ENCODE measurements at regions not wholly inside any gene's neighbourhood (a gene's known extent, or its start where the extent isn't known, plus 50 kb on each side); places are given as distances from the start of the nearest gene placed in this dataset.
"Not testable (repeated sequence)": the region's sequence is repeated elsewhere in the genome, so short reads cannot be mapped to it uniquely, and the experiment has no call there.

DNA sequence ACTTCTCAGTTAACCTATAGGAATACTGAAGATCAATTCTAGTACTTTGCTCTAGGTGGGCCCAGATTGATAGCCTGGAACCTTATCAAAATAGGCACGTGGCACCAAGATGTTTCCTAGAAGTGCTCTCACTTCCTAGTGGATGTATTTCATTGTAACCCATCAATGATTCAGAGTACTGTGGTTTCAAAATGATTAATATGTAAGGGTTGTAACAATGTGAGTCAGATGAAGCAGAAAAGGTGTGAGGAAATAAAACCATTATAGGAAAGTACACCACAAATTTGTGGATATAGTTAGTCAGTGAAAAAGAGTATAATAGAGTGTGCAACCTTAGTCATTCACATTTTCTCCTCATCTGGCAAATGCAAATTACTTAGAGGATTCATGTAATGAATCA, 177.3 kb upstream of the FST start:
- Histone ChIP-seq H3K27me3 (no peaks in the 10 kb centered on the region), H3K9me3 (no peaks in the 10 kb centered on the region), H3K4me1 (no peaks in the 10 kb centered on the region), H3K27ac (no peak overlapping the region), H3K36me3 (no peaks in the 10 kb centered on the region), H3K4me3 (no peak overlapping the region)
- TF ChIP-seq POLR2A (IDR thresholded peaks at IDR 0.05) (no peak), EP300 (IDR thresholded peaks at IDR 0.05; ENCODE audit: low read depth) (no peak), POLR2AphosphoS5 (IDR thresholded peaks at IDR 0.05) (no peak)
- TF ChIP-seq, protein P1, sequence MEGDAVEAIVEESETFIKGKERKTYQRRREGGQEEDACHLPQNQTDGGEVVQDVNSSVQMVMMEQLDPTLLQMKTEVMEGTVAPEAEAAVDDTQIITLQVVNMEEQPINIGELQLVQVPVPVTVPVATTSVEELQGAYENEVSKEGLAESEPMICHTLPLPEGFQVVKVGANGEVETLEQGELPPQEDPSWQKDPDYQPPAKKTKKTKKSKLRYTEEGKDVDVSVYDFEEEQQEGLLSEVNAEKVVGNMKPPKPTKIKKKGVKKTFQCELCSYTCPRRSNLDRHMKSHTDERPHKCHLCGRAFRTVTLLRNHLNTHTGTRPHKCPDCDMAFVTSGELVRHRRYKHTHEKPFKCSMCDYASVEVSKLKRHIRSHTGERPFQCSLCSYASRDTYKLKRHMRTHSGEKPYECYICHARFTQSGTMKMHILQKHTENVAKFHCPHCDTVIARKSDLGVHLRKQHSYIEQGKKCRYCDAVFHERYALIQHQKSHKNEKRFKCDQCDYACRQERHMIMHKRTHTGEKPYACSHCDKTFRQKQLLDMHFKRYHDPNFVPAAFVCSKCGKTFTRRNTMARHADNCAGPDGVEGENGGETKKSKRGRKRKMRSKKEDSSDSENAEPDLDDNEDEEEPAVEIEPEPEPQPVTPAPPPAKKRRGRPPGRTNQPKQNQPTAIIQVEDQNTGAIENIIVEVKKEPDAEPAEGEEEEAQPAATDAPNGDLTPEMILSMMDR (IDR thresholded peaks at IDR 0.05), result no peak
- intact Hi-C loops (cut with DNase I; ENCODE audit: low total_unique reads) (no loop called here), in situ Hi-C loops (cut with MboI; ENCODE audit: low pct_ligation_motif_present in 1 of 4, low pct_unique_long_range_greater_than_20kb in 1 of 4, low sequenced_read_pairs in 3 of 4) (no loop called here)
- 22 to 35% methylated on average over 1 of the region's 1 CpG for WGBS, 2 donors (ENCODE audit: low coverage in 1 of 2)
- DNase-seq, result no peak

DNA sequence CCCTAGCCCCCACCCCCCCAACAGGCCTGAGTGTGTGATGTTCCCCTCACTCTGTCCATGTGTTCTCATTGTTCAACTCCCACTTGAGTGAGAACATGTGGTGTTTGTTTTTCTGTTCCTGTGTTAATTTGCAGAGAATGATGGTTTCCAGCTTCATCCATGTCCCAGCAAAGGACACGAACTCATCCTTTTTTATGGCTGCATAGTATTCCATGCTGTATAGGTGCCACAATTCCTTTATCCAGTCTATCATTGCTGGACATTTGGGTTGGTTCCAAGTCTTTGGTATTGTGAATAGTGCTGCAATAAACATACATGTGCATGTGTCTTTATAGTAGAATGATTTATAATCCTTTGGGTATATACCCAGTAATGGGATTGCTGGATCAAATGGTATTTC, 175.1 kb upstream of the FST start:
- H3K27ac ChIP-seq; H3K27me3 ChIP-seq; in situ Hi-C loops (cut with MboI; ENCODE audit: low pct_ligation_motif_present in 1 of 4, low pct_unique_long_range_greater_than_20kb in 1 of 4, low sequenced_read_pairs in 3 of 4); H3K4me1 ChIP-seq; DNase-seq; H3K36me3 ChIP-seq; intact Hi-C loops (cut with DNase I; ENCODE audit: low total_unique reads); H3K9me3 ChIP-seq; H3K4me3 ChIP-seq: not testable (repeated sequence)
- 82% methylated on average over 1 of the region's 1 CpG; no CpG with 5 or more reads in 1 of the 2 donors for WGBS, 2 donors (ENCODE audit: low coverage in 1 of 2)

GRCh38 chr5:53309653-53310052, 170.8 kb upstream of the FST start:
- H3K4me3 ChIP-seq, result no peak overlapping the region
- in situ Hi-C loops (cut with MboI; ENCODE audit: low pct_ligation_motif_present in 1 of 4, low pct_unique_long_range_greater_than_20kb in 1 of 4, low sequenced_read_pairs in 3 of 4) (no loop called here), intact Hi-C loops (cut with DNase I; ENCODE audit: low total_unique reads) (no loop called here)
- no peak overlapping the region for H3K27ac ChIP-seq
- no peaks in the 10 kb centered on the region for H3K4me1 ChIP-seq
- no peaks in the 10 kb centered on the region for H3K9me3 ChIP-seq
- WGBS, 2 donors (ENCODE audit: low coverage in 1 of 2), result 67 to 73% methylated on average over 1 to 2 of the region's 2 CpGs
- TF ChIP-seq EP300 (IDR thresholded peaks at IDR 0.05; ENCODE audit: low read depth) (no peak), POLR2A (IDR thresholded peaks at IDR 0.05) (no peak), POLR2AphosphoS5 (IDR thresholded peaks at IDR 0.05) (no peak)
- TF ChIP-seq, protein P1 (IDR thresholded peaks at IDR 0.05), result no peak
- H3K27me3 ChIP-seq, result no peaks in the 10 kb centered on the region
- DNase-seq, result no peak
- no peaks in the 10 kb centered on the region for H3K36me3 ChIP-seq

- no peaks in the 10 kb centered on the region for H3K36me3 ChIP-seq
- no peaks in the 10 kb centered on the region for H3K27me3 ChIP-seq
- no peak overlapping the region for H3K4me3 ChIP-seq
- TF ChIP-seq, protein P1 (IDR thresholded peaks at IDR 0.05), result no peak
- no peak for TF ChIP-seq POLR2AphosphoS5 (IDR thresholded peaks at IDR 0.05)
- H3K4me1 ChIP-seq, result no peaks in the 10 kb centered on the region
- 83 to 91% methylated on average over 2 of the region's 2 CpGs for WGBS, 2 donors (ENCODE audit: low coverage in 1 of 2)
- H3K27ac ChIP-seq, result no peak overlapping the region
- H3K9me3 ChIP-seq, result peaks cover 0 to 5% of the 10 kb centered on the region in 2 donors
- intact Hi-C loops (cut with DNase I; ENCODE audit: low total_unique reads), result no loop called here
- DNase-seq, result no peak
- in situ Hi-C loops (cut with MboI; ENCODE audit: low pct_ligation_motif_present in 1 of 4, low pct_unique_long_range_greater_than_20kb in 1 of 4, low sequenced_read_pairs in 3 of 4), result no loop called here
These were observed 168.7 kb upstream of the FST start for GRCh38 chr5:53311681-53312080.

DNA sequence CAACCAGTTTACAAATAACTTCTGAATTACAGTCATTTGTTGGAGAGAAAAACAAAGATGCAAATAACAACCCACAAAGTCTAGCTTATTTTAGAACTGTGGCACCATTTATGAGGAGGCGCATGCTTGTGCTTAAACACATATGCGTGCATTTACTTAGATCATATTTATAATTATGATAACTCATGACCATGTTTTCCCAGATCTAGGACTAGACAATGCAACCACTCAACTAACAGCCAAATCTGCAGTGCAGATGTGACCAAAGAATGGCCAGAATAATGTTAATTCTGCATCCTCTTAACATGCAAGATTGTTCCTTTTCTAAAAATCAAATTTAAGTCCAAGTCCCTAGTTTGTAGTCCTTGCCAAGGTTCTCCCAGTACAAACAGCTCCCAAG, 167.3 kb upstream of the FST start:
- no peaks in the 10 kb centered on the region for H3K36me3 ChIP-seq
- peaks cover 0 to 5% of the 10 kb centered on the region in 2 donors for H3K9me3 ChIP-seq
- DNase-seq, result no peak
- no peaks in the 10 kb centered on the region for H3K4me1 ChIP-seq
- H3K27ac ChIP-seq, result no peak overlapping the region
- in situ Hi-C loops (cut with MboI; ENCODE audit: low pct_ligation_motif_present in 1 of 4, low pct_unique_long_range_greater_than_20kb in 1 of 4, low sequenced_read_pairs in 3 of 4), result no loop called here
- intact Hi-C loops (cut with DNase I; ENCODE audit: low total_unique reads), result no loop called here
- TF ChIP-seq EP300 (IDR thresholded peaks at IDR 0.05; ENCODE audit: low read depth), result no peak
- no peak for TF ChIP-seq POLR2A (IDR thresholded peaks at IDR 0.05)
- no peak for TF ChIP-seq POLR2AphosphoS5 (IDR thresholded peaks at IDR 0.05)
- TF ChIP-seq, protein P1 (IDR thresholded peaks at IDR 0.05), result no peak
- H3K4me3 ChIP-seq, result no peak overlapping the region
- no peaks in the 10 kb centered on the region for H3K27me3 ChIP-seq
- WGBS, 2 donors (ENCODE audit: low coverage in 1 of 2), result 91% methylated on average over 2 of the region's 2 CpGs; no CpG with 5 or more reads in 1 of the 2 donors
